GM12865 (cell line): ENCODE measurements at regions not wholly inside any gene's neighbourhood (a gene's known extent, or its start where the extent isn't known, plus 50 kb on each side); places are given as distances from the start of the nearest gene placed in this dataset.

ENCODE experiments used
- DNase-seq: peaks from one replicate; pipeline ENCODE4 v3.0.0; 2010; ENCODE audit warnings: low read depth
- H3K4me3 ChIP-seq: 2 replicates; pipeline ENCODE4 v1.5.1; 2011; ENCODE audit warnings: mild to moderate bottlenecking, low read depth, low read length, control low read depth
- CTCF ChIP-seq: IDR thresholded peaks from 2 replicates; pipeline ENCODE4 v1.5.1; 2011; ENCODE audit warnings: low read length, control low read depth, low read depth, inconsistent platforms; ENCODE audit not compliant: insufficient read depth; ENCODE audit errors: missing control alignments

GRCh38 chr6:29884261-29884660, 56.6 kb downstream of the HLA-G start:
- H3K4me3 ChIP-seq: no peak overlapping the region
- TF ChIP-seq CTCF: no peak
- DNase-seq: no peak

DNA sequence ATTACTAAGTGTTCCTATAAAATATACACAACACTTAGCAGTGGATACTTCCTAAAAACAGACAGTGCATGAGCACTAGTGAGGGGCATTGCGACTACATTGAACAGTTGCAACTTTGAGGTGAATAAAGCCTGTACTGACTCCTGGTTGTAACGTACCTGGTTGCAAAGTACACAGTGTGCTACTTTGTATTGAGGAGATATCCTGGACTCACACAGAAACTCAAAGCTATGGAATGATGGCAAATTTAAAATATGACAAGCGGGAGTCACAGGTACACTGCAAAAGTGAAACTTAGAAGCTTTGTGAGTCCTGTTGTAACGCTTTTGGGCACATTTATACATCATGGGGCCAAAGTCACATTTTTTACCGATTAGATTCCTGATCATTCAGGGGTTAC, 55.6 kb upstream of the HLA-A start:
- TF ChIP-seq CTCF: no peak
- no peak overlapping the region for H3K4me3 ChIP-seq
- no peak for DNase-seq

DNA sequence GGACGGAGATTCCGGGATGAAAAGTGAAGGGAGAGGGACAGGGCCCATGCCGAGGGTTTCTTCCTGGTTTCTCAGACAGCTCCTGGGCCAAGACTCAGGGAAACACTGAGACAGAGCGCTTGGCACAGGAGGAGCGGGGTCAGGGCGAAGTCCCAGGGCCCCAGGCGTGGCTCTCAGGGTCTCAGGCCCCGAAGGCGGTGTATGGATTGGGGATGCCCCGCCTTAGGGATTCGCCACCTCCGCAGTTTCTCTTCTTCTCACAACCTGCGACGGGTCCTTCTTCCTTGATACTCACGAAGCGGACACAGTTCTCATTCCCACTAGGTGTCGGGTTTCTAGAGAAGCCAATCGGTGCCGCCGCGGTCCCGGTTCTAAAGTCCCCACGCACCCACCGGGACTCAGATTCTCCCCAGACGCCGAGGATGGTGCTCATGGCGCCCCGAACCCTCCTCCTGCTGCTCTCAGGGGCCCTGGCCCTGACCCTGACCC, 55.0 kb upstream of the HLA-A start:
- TF ChIP-seq CTCF: no peak
- DNase-seq: peak; percentile 52
- no peak overlapping the region for H3K4me3 ChIP-seq

DNA sequence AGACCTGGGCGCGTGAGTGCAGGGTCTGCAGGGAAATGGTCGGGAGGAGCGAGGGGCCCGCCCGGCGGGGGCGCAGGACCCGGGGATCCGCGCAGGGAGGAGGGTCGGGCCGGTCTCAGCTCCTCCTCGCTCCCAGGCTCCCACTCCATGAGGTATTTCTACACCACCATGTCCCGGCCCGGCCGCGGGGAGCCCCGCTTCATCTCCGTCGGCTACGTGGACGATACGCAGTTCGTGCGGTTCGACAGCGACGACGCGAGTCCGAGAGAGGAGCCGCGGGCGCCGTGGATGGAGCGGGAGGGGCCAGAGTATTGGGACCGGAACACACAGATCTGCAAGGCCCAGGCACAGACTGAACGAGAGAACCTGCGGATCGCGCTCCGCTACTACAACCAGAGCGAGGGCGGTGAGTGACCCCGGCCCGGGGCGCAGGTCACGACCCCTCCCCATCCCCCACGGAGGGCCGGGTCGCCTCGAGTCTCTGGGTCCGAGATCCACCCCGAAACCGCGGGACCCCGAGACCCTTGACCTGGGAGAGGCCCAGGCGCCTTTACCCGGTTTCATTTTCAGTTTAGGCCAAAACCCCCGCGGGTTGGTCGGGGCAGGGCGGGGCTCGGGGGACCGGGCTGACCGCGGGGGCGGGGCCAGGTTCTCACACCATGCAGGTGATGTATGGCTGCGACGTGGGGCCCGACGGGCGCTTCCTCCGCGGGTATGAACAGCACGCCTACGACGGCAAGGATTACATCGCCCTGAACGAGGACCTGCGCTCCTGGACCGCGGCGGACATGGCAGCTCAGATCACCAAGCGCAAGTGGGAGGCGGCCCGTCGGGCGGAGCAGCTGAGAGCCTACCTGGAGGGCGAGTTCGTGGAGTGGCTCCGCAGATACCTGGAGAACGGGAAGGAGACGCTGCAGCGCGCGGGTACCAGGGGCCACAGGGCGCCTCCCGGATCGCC, 54.2 kb upstream of the HLA-A start:
- peak overlapping the region; percentile 32; the same call in 1 of the 2 replicates for H3K4me3 ChIP-seq
- no peak for DNase-seq
- TF ChIP-seq CTCF: no peak
